HG02610 (cell line): ENCODE measurements at regions not wholly inside any gene's neighbourhood (a gene's known extent, or its start where the extent isn't known, plus 50 kb on each side); places are given as distances from the start of the nearest gene placed in this dataset.

Source experiments
- ATAC-seq: cut with Tn5 transposase; IDR thresholded peaks from one replicate; pipeline ENCODE4 v1.9.1; 2021; ENCODE audit warnings: mild to moderate bottlenecking, moderate library complexity; ENCODE audit not compliant: unreplicated experiment

- no peak for ATAC-seq
These were observed 271.3 kb downstream of the PTBP2 start for GRCh38 chr1:96992871-96993270.

GRCh38 chr1:96995351-96995750, 273.8 kb downstream of the PTBP2 start:
- ATAC-seq, result no peak

- ATAC-seq, result no peak
These were observed 274.4 kb downstream of the PTBP2 start for GRCh38 chr1:96996001-96996400.

- no peak for ATAC-seq
These were observed 276.1 kb downstream of the PTBP2 start for GRCh38 chr1:96997717-96998116.

- ATAC-seq, result no peak
These were observed 276.9 kb downstream of the PTBP2 start for GRCh38 chr1:96998466-96998865.

- no peak for ATAC-seq
These were observed 277.6 kb downstream of the PTBP2 start for GRCh38 chr1:96999191-96999590.

- no peak for ATAC-seq
These were observed 282.5 kb downstream of the PTBP2 start for GRCh38 chr1:97004054-97004453.

- no peak for ATAC-seq
These were observed 283.2 kb downstream of the PTBP2 start for GRCh38 chr1:97004743-97005142.

- no peak for ATAC-seq
These were observed 284.6 kb downstream of the PTBP2 start for GRCh38 chr1:97006044-97006661.

- no peak for ATAC-seq
These were observed 286.4 kb downstream of the PTBP2 start for GRCh38 chr1:97007840-97008604.

- no peak for ATAC-seq
These were observed 289.1 kb downstream of the PTBP2 start for GRCh38 chr1:97010566-97011264.

- no peak for ATAC-seq
These were observed 291.6 kb downstream of the PTBP2 start for GRCh38 chr1:97013136-97013535.

GRCh38 chr1:97013941-97014340, 292.4 kb downstream of the PTBP2 start:
- no peak for ATAC-seq

GRCh38 chr1:97014426-97014825, 292.8 kb downstream of the PTBP2 start:
- no peak for ATAC-seq

- ATAC-seq, result no peak
These were observed 296.3 kb downstream of the PTBP2 start for GRCh38 chr1:97017895-97018294.
